Naive thymus-derived CD4-positive, alpha-beta T cell (primary cell): ENCODE measurements at regions not wholly inside any gene's neighbourhood (a gene's known extent, or its start where the extent isn't known, plus 50 kb on each side); places are given as distances from the start of the nearest gene placed in this dataset.

Experiments used
- ATAC-seq: fragments of 150-1000 bp; cut with Tn5 transposase; 2 replicates; pipeline ENCODE4 v1.10.0; 2021; ENCODE audit warnings: mild to moderate bottlenecking, moderate library complexity
- CTCF ChIA-PET: fragments of 350-600 bp; sonication (Branson Sonifier 250); formaldehyde crosslinking; loops from one replicate; lab custom pipeline; 2021; ENCODE audit warnings: antibody characterized with exemption; lab: Charles Lee
- POLR2A ChIA-PET: fragments of 350-600 bp; sonication (Branson Sonifier 250); formaldehyde crosslinking; loops from one replicate; lab custom pipeline; 2021; ENCODE audit warnings: antibody characterized with exemption, inconsistent platforms; lab: Charles Lee
- DNase-seq, 9 donors: peaks; one replicate each; pipeline versions ENCODE4 v3.0.0 to v3.0.0-alpha.2; 2020 to 2022; ENCODE audit warnings: mixed read lengths in 1 of 9
- H3K27ac ChIP-seq: one replicate; pipeline ENCODE4 v1.7.0; 2013; ENCODE audit warnings: mild to moderate bottlenecking, low read depth, low read length, moderate library complexity
- H3K27me3 ChIP-seq, 2 donors: one replicate each; pipeline ENCODE4 v1.7.0; 2013; ENCODE audit warnings: low read length in 2 of 2, mild to moderate bottlenecking in 2 of 2, moderate library complexity in 2 of 2; ENCODE audit not compliant: control insufficient read depth in 2 of 2, insufficient read depth in 2 of 2
- H3K36me3 ChIP-seq, 3 experiments: 1 replicate in 2 of 3; 2 replicates in 1 of 3; pipeline ENCODE4 v1.7.0; 2013; ENCODE audit warnings: low read length in 3 of 3, mild to moderate bottlenecking in 3 of 3, moderate library complexity in 1 of 3; ENCODE audit not compliant: insufficient read depth in 3 of 3, control insufficient read depth in 2 of 3
- H3K4me1 ChIP-seq, 2 donors: one replicate each; pipeline ENCODE4 v1.7.0; 2013; ENCODE audit warnings: low read length in 2 of 2, mild to moderate bottlenecking in 2 of 2, moderate library complexity in 1 of 2; ENCODE audit not compliant: control insufficient read depth in 2 of 2, insufficient read depth in 2 of 2
- H3K4me3 ChIP-seq: 2 replicates; pipeline ENCODE4 v1.7.0; 2013; ENCODE audit warnings: mild to moderate bottlenecking, low read length
- H3K9me3 ChIP-seq, 3 experiments: 1 replicate in 2 of 3; 2 replicates in 1 of 3; pipeline ENCODE4 v1.7.0; 2013; ENCODE audit warnings: low read length in 3 of 3; ENCODE audit not compliant: control insufficient read depth in 2 of 3
- H3K27ac Mint-ChIP-seq, 9 donors: one replicate each; pipeline ENCODE4 v1.8.0; 2020 to 2022; ENCODE audit warnings: mixed read lengths in 9 of 9, mild to moderate bottlenecking in 8 of 9, moderate library complexity in 5 of 9, inconsistent platforms in 2 of 9
- H3K27me3 Mint-ChIP-seq, 5 donors: one replicate each; pipeline ENCODE4 v1.8.0; 2021 to 2022; ENCODE audit warnings: mixed read lengths in 5 of 5, mild to moderate bottlenecking in 1 of 5
- H3K36me3 Mint-ChIP-seq, 5 donors: one replicate each; pipeline ENCODE4 v1.8.0; 2020 to 2022; ENCODE audit warnings: mixed read lengths in 5 of 5, mild to moderate bottlenecking in 3 of 5, inconsistent platforms in 1 of 5
- H3K4me1 Mint-ChIP-seq, 7 donors: one replicate each; pipeline ENCODE4 v1.8.0; 2020 to 2022; ENCODE audit warnings: mixed read lengths in 7 of 7, mild to moderate bottlenecking in 3 of 7, inconsistent platforms in 1 of 7
- H3K4me3 Mint-ChIP-seq, 10 donors: one replicate each; pipeline ENCODE4 v1.8.0; 2020 to 2022; ENCODE audit warnings: mild to moderate bottlenecking in 10 of 10, mixed read lengths in 10 of 10, moderate library complexity in 6 of 10, inconsistent platforms in 2 of 10
- H3K9me3 Mint-ChIP-seq, 11 donors: one replicate each; pipeline ENCODE4 v1.8.0; 2020 to 2022; ENCODE audit warnings: mixed read lengths in 11 of 11, mild to moderate bottlenecking in 4 of 11, inconsistent platforms in 1 of 11, moderate library complexity in 1 of 11
- intact Hi-C, 2 donors: fragments of 100-400 bp; cut with micrococcal nuclease; formaldehyde crosslinking; loops; one replicate each; pipeline ENCODE4 v1.15.1; 2023

GRCh38 chr11:69386594-69387408 lies 92.8 kb downstream of the MYEOV start:
- Mint-ChIP-seq H3K4me1 (peaks cover 0 to 6% (median 0%) of the 10 kb centered on the region in 7 donors), H3K36me3 (peaks cover 0 to 10% (median 1%) of the 10 kb centered on the region in 5 donors), H3K9me3 (peaks cover 6 to 32% (median 17%) of the 10 kb centered on the region in 11 donors), H3K27me3 (peaks cover 0 to 3% (median 0%) of the 10 kb centered on the region in 5 donors), H3K27ac (peak overlapping the region in 1 of 9 donors; percentile 44), H3K4me3 (no peak overlapping the region)
- intact Hi-C loops: no loop called here
- ChIA-PET POLR2A (no interaction called here), CTCF (no interaction called here)
- Histone ChIP-seq H3K27ac (no peak overlapping the region), H3K36me3 (no peaks in the 10 kb centered on the region), H3K4me1 (no peaks in the 10 kb centered on the region), H3K4me3 (no peak overlapping the region), H3K27me3 (no peaks in the 10 kb centered on the region), H3K9me3 (peaks cover 0 to 11% (median 4%) of the 10 kb centered on the region in 3 experiments)
- DNase-seq (no peak), ATAC-seq (no peak)

GRCh38 chr11:69387409-69387885 lies 93.5 kb downstream of the MYEOV start:
- ATAC-seq: no peak
- Mint-ChIP-seq H3K9me3 (peaks cover 6 to 32% (median 17%) of the 10 kb centered on the region in 11 donors), H3K27me3 (peaks cover 0 to 3% (median 0%) of the 10 kb centered on the region in 5 donors), H3K27ac (no peak overlapping the region), H3K4me1 (peaks cover 0 to 6% (median 0%) of the 10 kb centered on the region in 7 donors), H3K4me3 (no peak overlapping the region), H3K36me3 (peaks cover 0 to 10% (median 1%) of the 10 kb centered on the region in 5 donors)
- intact Hi-C loops: no loop called here
- Histone ChIP-seq H3K27me3 (no peaks in the 10 kb centered on the region), H3K9me3 (peaks cover 0 to 11% (median 4%) of the 10 kb centered on the region in 3 experiments), H3K27ac (no peak overlapping the region), H3K4me3 (no peak overlapping the region), H3K4me1 (no peaks in the 10 kb centered on the region), H3K36me3 (no peaks in the 10 kb centered on the region)
- ChIA-PET POLR2A (no interaction called here), CTCF (no interaction called here)
- no peak for DNase-seq

GRCh38 chr11:69388210-69388609 lies 93.3 kb upstream of the LINC01488 start:
- DNase-seq: no peak
- H3K4me1 Mint-ChIP-seq: peaks cover 0 to 6% (median 0%) of the 10 kb centered on the region in 7 donors
- ChIA-PET CTCF (no interaction called here), POLR2A (no interaction called here)
- no peak overlapping the region for H3K4me3 Mint-ChIP-seq
- peaks cover 0 to 11% (median 4%) of the 10 kb centered on the region in 3 experiments for H3K9me3 ChIP-seq
- H3K27me3 ChIP-seq: no peaks in the 10 kb centered on the region
- H3K4me3 ChIP-seq: no peak overlapping the region
- H3K27ac Mint-ChIP-seq: no peak overlapping the region
- peaks cover 0 to 3% (median 0%) of the 10 kb centered on the region in 5 donors for H3K27me3 Mint-ChIP-seq
- no peaks in the 10 kb centered on the region for H3K36me3 ChIP-seq
- intact Hi-C loops: no loop called here
- H3K9me3 Mint-ChIP-seq: peaks cover 6 to 32% (median 17%) of the 10 kb centered on the region in 11 donors
- no peak overlapping the region for H3K27ac ChIP-seq
- peaks cover 0 to 10% (median 1%) of the 10 kb centered on the region in 5 donors for H3K36me3 Mint-ChIP-seq
- ATAC-seq: no peak
- no peaks in the 10 kb centered on the region for H3K4me1 ChIP-seq

GRCh38 chr11:69388661-69389060 lies 92.8 kb upstream of the LINC01488 start:
- H3K4me1 ChIP-seq: no peaks in the 10 kb centered on the region
- Mint-ChIP-seq H3K27me3 (peaks cover 0 to 3% (median 0%) of the 10 kb centered on the region in 5 donors), H3K9me3 (peaks cover 6 to 32% (median 17%) of the 10 kb centered on the region in 11 donors), H3K27ac (no peak overlapping the region), H3K4me3 (no peak overlapping the region), H3K4me1 (peaks cover 0 to 6% (median 0%) of the 10 kb centered on the region in 7 donors), H3K36me3 (peaks cover 0 to 10% (median 1%) of the 10 kb centered on the region in 5 donors)
- H3K27ac ChIP-seq: no peak overlapping the region
- H3K9me3 ChIP-seq: peaks cover 0 to 11% (median 4%) of the 10 kb centered on the region in 3 experiments
- ChIA-PET POLR2A (no interaction called here), CTCF (no interaction called here)
- H3K36me3 ChIP-seq: no peaks in the 10 kb centered on the region
- ATAC-seq (no peak), DNase-seq (no peak)
- H3K4me3 ChIP-seq: no peak overlapping the region
- no peaks in the 10 kb centered on the region for H3K27me3 ChIP-seq
- intact Hi-C loops: no loop called here

GRCh38 chr11:69390561-69390960 lies 90.9 kb upstream of the LINC01488 start:
- Mint-ChIP-seq H3K9me3 (peaks cover 6 to 32% (median 17%) of the 10 kb centered on the region in 11 donors), H3K27ac (no peak overlapping the region), H3K4me1 (peaks cover 0 to 6% (median 0%) of the 10 kb centered on the region in 7 donors), H3K4me3 (no peak overlapping the region), H3K36me3 (peaks cover 0 to 10% (median 1%) of the 10 kb centered on the region in 5 donors), H3K27me3 (peaks cover 0 to 3% (median 0%) of the 10 kb centered on the region in 5 donors)
- intact Hi-C loops: no loop called here
- H3K27ac ChIP-seq: no peak overlapping the region
- DNase-seq (no peak), ATAC-seq (no peak)
- CTCF ChIA-PET: interaction anchor here (0.9 kb wide), 1 partner anchor 52 kb away, joined by 3 read pairs; no protein-coding TSS in a partner anchor
- peaks cover 0 to 11% (median 4%) of the 10 kb centered on the region in 3 experiments for H3K9me3 ChIP-seq
- H3K4me3 ChIP-seq: no peak overlapping the region
- no peaks in the 10 kb centered on the region for H3K27me3 ChIP-seq
- no peaks in the 10 kb centered on the region for H3K4me1 ChIP-seq
- POLR2A ChIA-PET: no interaction called here
- no peaks in the 10 kb centered on the region for H3K36me3 ChIP-seq

- Histone ChIP-seq H3K36me3 (no peaks in the 10 kb centered on the region), H3K4me3 (no peak overlapping the region), H3K9me3 (peaks cover 0 to 11% (median 4%) of the 10 kb centered on the region in 3 experiments), H3K4me1 (no peaks in the 10 kb centered on the region), H3K27ac (no peak overlapping the region), H3K27me3 (no peaks in the 10 kb centered on the region)
- Mint-ChIP-seq H3K27ac (peak overlapping the region in 1 of 9 donors; percentile 54), H3K36me3 (peaks cover 0 to 10% (median 1%) of the 10 kb centered on the region in 5 donors), H3K27me3 (peaks cover 0 to 3% (median 0%) of the 10 kb centered on the region in 5 donors), H3K4me1 (peaks cover 0 to 6% (median 0%) of the 10 kb centered on the region in 7 donors), H3K4me3 (no peak overlapping the region), H3K9me3 (peaks cover 6 to 32% (median 16%) of the 10 kb centered on the region in 11 donors)
- intact Hi-C loops: no loop called here
- ChIA-PET CTCF (interaction anchor here (0.9 kb wide), 1 partner anchor 51 kb away, joined by 3 read pairs; no protein-coding TSS in a partner anchor), POLR2A (no interaction called here)
- DNase-seq (no peak), ATAC-seq (no peak)
These were observed 90.0 kb upstream of the LINC01488 start for GRCh38 chr11:69391192-69392103.
